Effector memory CD4-positive, alpha-beta T cell (primary cell): ENCODE measurements at regions not wholly inside any gene's neighbourhood (a gene's known extent, or its start where the extent isn't known, plus 50 kb on each side); places are given as distances from the start of the nearest gene placed in this dataset.

Experiments used
- DNase-seq, 3 donors: peaks; one replicate each; pipeline ENCODE4 v3.0.0-alpha.2; 2020
- H3K27ac ChIP-seq: 2 replicates; pipeline ENCODE4 v1.7.0; 2013; ENCODE audit warnings: mild to moderate bottlenecking, low read length, moderate library complexity; ENCODE audit not compliant: insufficient read depth, poor library complexity, severe bottlenecking
- H3K27me3 ChIP-seq: replicated peaks from 2 replicates; pipeline ENCODE4 v1.7.0; 2013; ENCODE audit warnings: mild to moderate bottlenecking, low read length; ENCODE audit not compliant: insufficient read depth, control insufficient read depth, poor library complexity, severe bottlenecking
- H3K36me3 ChIP-seq: 2 replicates; pipeline ENCODE4 v1.7.0; 2013; ENCODE audit warnings: mild to moderate bottlenecking, low read length, moderate library complexity; ENCODE audit not compliant: control insufficient read depth, insufficient read depth
- H3K4me1 ChIP-seq: 2 replicates; pipeline ENCODE4 v1.7.0; 2013; ENCODE audit warnings: low read length, mild to moderate bottlenecking; ENCODE audit not compliant: control insufficient read depth, insufficient read depth, poor library complexity, severe bottlenecking
- H3K4me3 ChIP-seq: 2 replicates; pipeline ENCODE4 v1.7.0; 2013; ENCODE audit warnings: low read length, low read depth, mild to moderate bottlenecking; ENCODE audit not compliant: insufficient read depth, poor library complexity, severe bottlenecking
- H3K9me3 ChIP-seq: 2 replicates; pipeline ENCODE4 v1.7.0; 2013; ENCODE audit warnings: mild to moderate bottlenecking, low read length, moderate library complexity; ENCODE audit not compliant: control insufficient read depth

- Histone ChIP-seq H3K4me3 (no peak overlapping the region), H3K4me1 (no peaks in the 10 kb centered on the region), H3K27me3 (no peaks in the 10 kb centered on the region), H3K27ac (no peak overlapping the region), H3K36me3 (no peaks in the 10 kb centered on the region), H3K9me3 (no peaks in the 10 kb centered on the region)
- no peak for DNase-seq
These were observed 69.9 kb upstream of the AGBL1 start for GRCh38 chr15:86009727-86010126.

DNA sequence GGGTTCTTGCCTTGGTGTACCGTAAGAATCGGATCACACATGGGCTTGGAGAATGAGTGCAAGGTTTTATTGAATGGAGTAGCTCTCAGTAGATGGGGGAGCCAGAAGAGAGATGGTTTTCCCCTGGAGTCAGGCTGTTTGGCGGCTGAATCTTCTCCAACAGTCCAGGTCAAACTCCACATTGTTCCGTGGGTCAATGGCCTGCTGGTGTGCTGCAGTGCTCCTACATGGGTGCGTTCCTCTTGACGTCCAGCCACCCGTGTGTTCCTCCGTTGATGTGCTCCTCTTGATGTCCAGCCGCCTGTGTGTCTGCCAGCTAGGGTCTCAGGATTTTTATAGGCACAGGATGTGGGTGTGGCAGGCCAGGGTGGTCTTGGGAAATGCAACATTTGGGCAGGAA is 69.3 kb upstream of the AGBL1 start:
- H3K4me3 ChIP-seq, result no peak overlapping the region
- DNase-seq, result no peak
- H3K4me1 ChIP-seq, result no peaks in the 10 kb centered on the region
- H3K9me3 ChIP-seq, result no peaks in the 10 kb centered on the region
- H3K27me3 ChIP-seq, result no peaks in the 10 kb centered on the region
- H3K27ac ChIP-seq, result no peak overlapping the region
- H3K36me3 ChIP-seq, result no peaks in the 10 kb centered on the region

DNA sequence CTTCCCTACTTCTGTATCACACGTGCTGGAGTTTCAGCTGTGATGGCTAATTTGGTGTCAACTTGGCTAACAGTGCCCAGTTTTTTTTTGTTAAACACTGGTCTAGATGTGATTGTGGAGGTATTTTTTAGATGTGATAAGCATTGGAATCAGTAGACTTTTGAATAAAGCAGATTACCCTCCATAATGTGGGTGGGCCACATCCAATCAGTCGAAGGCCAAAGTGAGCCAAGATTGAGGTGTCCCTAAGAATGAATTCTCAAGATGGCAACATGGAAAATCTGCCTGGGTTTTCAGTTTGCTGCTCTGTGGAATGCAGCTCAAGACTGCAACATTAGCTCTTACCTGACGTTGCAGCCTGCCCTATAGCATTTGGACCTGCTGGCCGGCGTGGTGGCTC is 68.8 kb upstream of the AGBL1 start:
- Histone ChIP-seq H3K4me1 (no peaks in the 10 kb centered on the region), H3K4me3 (no peak overlapping the region), H3K27me3 (no peaks in the 10 kb centered on the region), H3K9me3 (no peaks in the 10 kb centered on the region), H3K36me3 (no peaks in the 10 kb centered on the region), H3K27ac (no peak overlapping the region)
- no peak for DNase-seq

GRCh38 chr15:86014016-86014415 is 65.7 kb upstream of the AGBL1 start:
- no peak for DNase-seq
- Histone ChIP-seq H3K27me3 (no peaks in the 10 kb centered on the region), H3K36me3 (no peaks in the 10 kb centered on the region), H3K9me3 (no peaks in the 10 kb centered on the region), H3K4me1 (no peaks in the 10 kb centered on the region), H3K4me3 (no peak overlapping the region), H3K27ac (no peak overlapping the region)

DNA sequence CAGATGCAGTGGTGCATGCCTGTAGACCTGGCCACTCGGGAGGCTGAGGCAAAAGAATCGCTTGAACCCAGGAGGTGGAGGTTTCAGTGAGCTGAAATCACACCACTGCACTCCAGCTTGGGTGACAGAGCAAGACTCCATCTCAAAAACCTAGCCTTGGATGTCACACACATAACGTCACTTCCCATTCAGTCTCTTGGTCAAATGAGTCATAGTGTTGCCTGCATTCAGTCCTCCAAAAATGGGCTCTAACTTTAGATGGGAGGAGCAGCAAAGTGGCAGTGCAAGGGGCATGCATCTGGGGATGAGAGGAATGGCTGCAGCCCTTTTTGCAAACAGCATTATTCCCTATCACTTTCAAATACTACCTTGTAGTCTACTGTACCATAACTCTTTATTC is 62.9 kb upstream of the AGBL1 start:
- no peak overlapping the region for H3K27ac ChIP-seq
- H3K9me3 ChIP-seq, result no peaks in the 10 kb centered on the region
- H3K4me3 ChIP-seq, result no peak overlapping the region
- DNase-seq, result no peak
- H3K27me3 ChIP-seq, result no peaks in the 10 kb centered on the region
- H3K4me1 ChIP-seq, result no peaks in the 10 kb centered on the region
- no peaks in the 10 kb centered on the region for H3K36me3 ChIP-seq

- Histone ChIP-seq H3K9me3 (no peaks in the 10 kb centered on the region), H3K4me1 (no peaks in the 10 kb centered on the region), H3K4me3 (no peak overlapping the region), H3K27ac (no peak overlapping the region), H3K27me3 (no peaks in the 10 kb centered on the region), H3K36me3 (no peaks in the 10 kb centered on the region)
- no peak for DNase-seq
These were observed 61.0 kb upstream of the AGBL1 start for GRCh38 chr15:86018679-86019078.

DNA sequence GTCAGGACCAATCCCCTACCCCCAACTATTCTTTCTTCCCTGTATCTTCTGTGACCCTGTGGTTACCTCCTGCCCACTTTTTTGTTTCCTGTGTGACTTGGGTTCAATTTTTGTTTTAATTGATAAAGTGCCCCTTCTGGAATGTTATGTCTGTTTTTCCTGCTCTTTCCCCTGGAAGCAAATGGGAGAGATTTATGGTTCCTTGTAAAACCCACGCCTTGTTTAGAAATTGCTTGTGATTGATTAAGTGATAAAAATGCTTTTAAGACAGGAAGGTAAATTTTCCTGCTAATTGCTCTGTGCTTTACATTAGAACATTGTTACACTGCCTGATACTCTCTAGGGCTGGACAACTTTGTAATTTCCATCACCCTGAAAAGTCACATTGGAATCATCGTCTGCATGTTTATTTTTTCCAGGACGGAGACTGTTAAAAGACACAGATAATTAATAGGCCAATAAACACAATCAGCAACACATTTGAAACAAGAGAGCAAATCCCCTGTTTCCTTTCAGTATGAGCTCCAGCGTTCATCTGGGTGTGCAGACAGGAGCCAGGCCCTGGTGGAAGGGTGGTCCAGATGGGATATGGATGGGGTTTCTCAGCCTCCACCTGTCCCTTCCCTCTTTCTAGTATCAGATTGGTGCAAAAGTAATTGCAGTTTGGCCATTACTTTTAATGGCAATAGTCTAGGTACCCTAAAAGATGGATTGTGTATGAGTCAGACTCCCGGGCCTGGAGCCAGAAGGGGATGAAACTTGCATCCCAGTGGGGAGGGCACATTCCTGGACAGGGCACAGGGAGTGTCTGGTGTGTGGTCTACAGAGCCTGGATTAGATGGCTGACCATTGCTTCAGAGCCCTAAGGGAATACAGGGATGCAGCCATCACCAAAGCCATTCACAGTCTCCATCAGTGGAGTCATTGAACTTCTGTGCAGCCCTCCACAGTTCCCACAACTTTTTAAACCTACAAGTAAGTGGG is 58.1 kb upstream of the AGBL1 start:
- no peak overlapping the region for H3K27ac ChIP-seq
- no peaks in the 10 kb centered on the region for H3K9me3 ChIP-seq
- no peaks in the 10 kb centered on the region for H3K4me1 ChIP-seq
- no peak for DNase-seq
- H3K4me3 ChIP-seq, result no peak overlapping the region
- no peaks in the 10 kb centered on the region for H3K27me3 ChIP-seq
- H3K36me3 ChIP-seq, result no peaks in the 10 kb centered on the region

GRCh38 chr15:86028961-86029360 is 50.7 kb upstream of the AGBL1 start:
- Histone ChIP-seq H3K9me3 (no peaks in the 10 kb centered on the region), H3K27me3 (no peaks in the 10 kb centered on the region), H3K36me3 (no peaks in the 10 kb centered on the region), H3K27ac (no peak overlapping the region), H3K4me1 (no peaks in the 10 kb centered on the region), H3K4me3 (no peak overlapping the region)
- no peak for DNase-seq
